Endothelial cell of umbilical vein (primary cell): ENCODE measurements at regions not wholly inside any gene's neighbourhood (a gene's known extent, or its start where the extent isn't known, plus 50 kb on each side); places are given as distances from the start of the nearest gene placed in this dataset.

ENCODE experiments used
- BruUV-seq: library from RNA; stranded (reverse); fragments of 400-500 nt; replicated peaks from 2 replicates; lab custom pipeline; 2021; lab: Mats Ljungman, UMichigan
- CTCF ChIA-PET: fragments of 300-600, 350-600 bp; sonication (Branson Sonifier 250); formaldehyde crosslinking; loops from one replicate; lab custom pipeline; 2021; ENCODE audit warnings: antibody characterized with exemption, inconsistent platforms; lab: Charles Lee
- POLR2A ChIA-PET: fragments of 300-600, 350-600 bp; sonication (Branson Sonifier 250); formaldehyde crosslinking; loops from one replicate; lab custom pipeline; 2021; ENCODE audit warnings: antibody characterized with exemption, inconsistent platforms; lab: Charles Lee
- DNase-seq: peaks from one replicate; pipeline ENCODE4 v3.0.0-alpha.2; 2011; ENCODE audit warnings: low read depth, low spot score
- FAIRE-seq: peaks from 2 replicates; lab custom pipeline; 2011; peaks lifted over from hg19 to GRCh38; lab: Jason Lieb, UNC
- H2AFZ ChIP-seq: 2 replicates; pipeline ENCODE4 v1.6.0; 2012; ENCODE audit warnings: low read depth, low read length, control low read depth, inconsistent platforms
- H3K27ac ChIP-seq: 2 replicates; pipeline ENCODE4 v1.5.1; 2011; ENCODE audit warnings: low read depth, mild to moderate bottlenecking, control low read depth, low read length, moderate library complexity; ENCODE audit not compliant: insufficient read depth
- H3K27me3 ChIP-seq, 2 experiments: 2 replicates each; pipeline versions ENCODE4 v1.6.0 to v1.6.1; 2011; ENCODE audit warnings: low read length in 2 of 2, mixed read lengths in 1 of 2; ENCODE audit not compliant: control insufficient read depth in 2 of 2, insufficient read depth in 2 of 2
- H3K36me3 ChIP-seq, 2 experiments: 2 replicates in 1 of 2; 3 replicates in 1 of 2; pipeline ENCODE4 v1.5.1; 2011; ENCODE audit warnings: low read length in 2 of 2, mild to moderate bottlenecking in 1 of 2, moderate library complexity in 1 of 2; ENCODE audit not compliant: control insufficient read depth in 2 of 2, insufficient read depth in 2 of 2; ENCODE audit errors: extremely low read depth in 1 of 2
- H3K4me1 ChIP-seq: 3 replicates; pipeline ENCODE4 v1.5.1; 2011; ENCODE audit warnings: mild to moderate bottlenecking, low read length; ENCODE audit not compliant: control insufficient read depth, insufficient read depth; ENCODE audit errors: extremely low read depth
- H3K4me2 ChIP-seq: 2 replicates; pipeline ENCODE4 v1.6.1; 2011; ENCODE audit warnings: low read length, control low read depth, mixed read lengths; ENCODE audit not compliant: insufficient read depth
- H3K4me3 ChIP-seq, 3 experiments: fragments of 200-600 bp in 1 of 3; sonication (generic), shearing (Covaris generic) in 1 of 3; replicated peaks in 1 of 3; 2 replicates each; pipeline ENCODE4 v1.5.1; 2011 to 2016; ENCODE audit warnings: control low read depth in 3 of 3, low read length in 3 of 3, mild to moderate bottlenecking in 2 of 3, inconsistent platforms in 1 of 3, low read depth in 1 of 3, moderate library complexity in 1 of 3; ENCODE audit not compliant: insufficient read depth in 1 of 3
- H3K79me2 ChIP-seq: 2 replicates; pipeline ENCODE4 v1.6.0; 2012; ENCODE audit warnings: low read length, inconsistent platforms; ENCODE audit not compliant: control insufficient read depth, insufficient read depth
- H3K9ac ChIP-seq: replicated peaks from 2 replicates; pipeline ENCODE3; 2011; ENCODE audit warnings: low read length, control low read depth; ENCODE audit not compliant: insufficient read depth; ENCODE audit errors: extremely low read depth
- H3K9me1 ChIP-seq: replicated peaks from 3 replicates; pipeline ENCODE4 v1.6.0; 2011; ENCODE audit warnings: mild to moderate bottlenecking, low read length; ENCODE audit not compliant: control insufficient read depth, insufficient read depth; ENCODE audit errors: extremely low read depth
- H3K9me3 ChIP-seq: replicated peaks from 2 replicates; pipeline ENCODE4 v1.5.1; 2012; ENCODE audit warnings: low read length, inconsistent platforms; ENCODE audit not compliant: control insufficient read depth, insufficient read depth
- H4K20me1 ChIP-seq: replicated peaks from 2 replicates; pipeline ENCODE3; 2011; ENCODE audit warnings: mild to moderate bottlenecking, low read length; ENCODE audit not compliant: control insufficient read depth, insufficient read depth; ENCODE audit errors: extremely low read depth
- EZH2 ChIP-seq: IDR thresholded peaks from 2 replicates; pipeline ENCODE4 v1.6.1; 2012; ENCODE audit warnings: borderline replicate concordance, low read depth, mild to moderate bottlenecking, moderate library complexity, low read length, inconsistent platforms; ENCODE audit not compliant: severe bottlenecking
- FOS ChIP-seq: IDR thresholded peaks from 2 replicates; pipeline ENCODE4 v1.6.1; 2011; ENCODE audit warnings: mild to moderate bottlenecking, low read length, moderate library complexity, borderline replicate concordance; ENCODE audit not compliant: insufficient read depth
- GATA2 ChIP-seq: IDR thresholded peaks from 2 replicates; pipeline ENCODE4 v1.7.0; 2011; ENCODE audit warnings: low read depth, mild to moderate bottlenecking, moderate library complexity, mixed read lengths, low read length; ENCODE audit not compliant: insufficient read length, insufficient read depth
- JUN ChIP-seq: IDR thresholded peaks from 2 replicates; pipeline ENCODE4 v1.6.1; 2011; ENCODE audit warnings: borderline replicate concordance, low read depth; ENCODE audit not compliant: insufficient read length, insufficient read depth
- MYC ChIP-seq: IDR thresholded peaks from one replicate; pipeline ENCODE4 v1.6.1; 2011; ENCODE audit warnings: mild to moderate bottlenecking, low read depth, low read length
- POLR2A ChIP-seq: IDR thresholded peaks from 2 replicates; pipeline ENCODE4 v1.6.1; 2012; ENCODE audit warnings: low read depth, mild to moderate bottlenecking, control low read depth, low read length
- POLR2AphosphoS5 ChIP-seq: IDR thresholded peaks from 2 replicates; pipeline ENCODE4 v1.6.1; 2012; ENCODE audit warnings: low read depth, mild to moderate bottlenecking, control low read depth, low read length, moderate library complexity; ENCODE audit not compliant: insufficient read depth
- dilution Hi-C: fragments of 300-500 bp; cut with MboI; formaldehyde crosslinking; loops from one replicate; pipeline ENCODE4 v1.15.0; 2019; ENCODE audit warnings: low sequenced_read_pairs; ENCODE audit not compliant: extremely low pct_ligation_motif_present
- intact Hi-C: fragments of 100-400 bp; cut with micrococcal nuclease; formaldehyde crosslinking; loops from one replicate; pipeline ENCODE4 v1.10.0; 2022
- TF ChIP-seq, protein P1 (sequence below), 2 donors: IDR thresholded peaks; 1 replicate in 1 of 2; 2 replicates in 1 of 2; pipeline ENCODE4 v1.5.1; 2011; ENCODE audit warnings: low read length in 2 of 2, mild to moderate bottlenecking in 2 of 2, moderate library complexity in 2 of 2, control low read depth in 1 of 2, inconsistent platforms in 1 of 2, low read depth in 1 of 2; ENCODE audit not compliant: insufficient read depth in 1 of 2; ENCODE audit errors: extremely low read depth in 1 of 2
- TF ChIP-seq, protein P2 (sequence below): IDR thresholded peaks from 2 replicates; pipeline ENCODE4 v1.6.1; 2011; ENCODE audit not compliant: insufficient read depth, insufficient read length

DNA sequence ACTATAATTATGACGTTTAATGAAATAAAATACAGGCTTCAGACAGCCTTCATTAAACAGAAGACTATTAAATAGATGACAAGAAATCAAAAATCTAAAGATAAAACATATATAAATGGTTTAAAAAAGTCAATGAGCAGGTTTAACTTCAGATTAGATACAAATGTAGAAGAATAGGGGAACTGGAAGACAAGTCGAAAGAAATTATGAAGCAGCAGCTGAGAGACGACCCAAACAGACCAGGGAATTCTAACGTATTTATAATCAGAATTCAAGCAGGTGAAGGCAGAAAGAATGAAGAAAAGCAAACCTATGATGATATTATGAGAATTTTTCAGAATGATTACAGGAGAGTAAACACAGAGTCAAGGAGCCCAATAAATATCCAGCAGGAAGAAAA, 235.1 kb upstream of the XYLT1 start:
- H3K4me2 ChIP-seq, result no peak overlapping the region
- dilution Hi-C loops (no loop called here), intact Hi-C loops (no loop called here)
- no peaks in the 10 kb centered on the region for H3K79me2 ChIP-seq
- H4K20me1 ChIP-seq, result no peaks in the 10 kb centered on the region
- no peaks in the 10 kb centered on the region for H3K9me1 ChIP-seq
- DNase-seq, result no peak
- ChIA-PET POLR2A (no interaction called here), CTCF (no interaction called here)
- no TSS peak for BruUV-seq
- no peaks in the 10 kb centered on the region for H3K36me3 ChIP-seq
- no peaks in the 10 kb centered on the region for H3K27me3 ChIP-seq
- no peak overlapping the region for H2AFZ ChIP-seq
- no peak for FAIRE-seq
- no peak for TF ChIP-seq POLR2AphosphoS5
- TF ChIP-seq GATA2, result no peak
- TF ChIP-seq, protein P1, sequence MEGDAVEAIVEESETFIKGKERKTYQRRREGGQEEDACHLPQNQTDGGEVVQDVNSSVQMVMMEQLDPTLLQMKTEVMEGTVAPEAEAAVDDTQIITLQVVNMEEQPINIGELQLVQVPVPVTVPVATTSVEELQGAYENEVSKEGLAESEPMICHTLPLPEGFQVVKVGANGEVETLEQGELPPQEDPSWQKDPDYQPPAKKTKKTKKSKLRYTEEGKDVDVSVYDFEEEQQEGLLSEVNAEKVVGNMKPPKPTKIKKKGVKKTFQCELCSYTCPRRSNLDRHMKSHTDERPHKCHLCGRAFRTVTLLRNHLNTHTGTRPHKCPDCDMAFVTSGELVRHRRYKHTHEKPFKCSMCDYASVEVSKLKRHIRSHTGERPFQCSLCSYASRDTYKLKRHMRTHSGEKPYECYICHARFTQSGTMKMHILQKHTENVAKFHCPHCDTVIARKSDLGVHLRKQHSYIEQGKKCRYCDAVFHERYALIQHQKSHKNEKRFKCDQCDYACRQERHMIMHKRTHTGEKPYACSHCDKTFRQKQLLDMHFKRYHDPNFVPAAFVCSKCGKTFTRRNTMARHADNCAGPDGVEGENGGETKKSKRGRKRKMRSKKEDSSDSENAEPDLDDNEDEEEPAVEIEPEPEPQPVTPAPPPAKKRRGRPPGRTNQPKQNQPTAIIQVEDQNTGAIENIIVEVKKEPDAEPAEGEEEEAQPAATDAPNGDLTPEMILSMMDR (IDR thresholded peaks at IDR 0.05; ENCODE audit: extremely low read depth in 1 of 2, insufficient read depth in 1 of 2, low read depth in 1 of 2, low read length in 2 of 2), result no peak
- no peak for TF ChIP-seq EZH2
- TF ChIP-seq POLR2A, result no peak
- TF ChIP-seq, protein P2, sequence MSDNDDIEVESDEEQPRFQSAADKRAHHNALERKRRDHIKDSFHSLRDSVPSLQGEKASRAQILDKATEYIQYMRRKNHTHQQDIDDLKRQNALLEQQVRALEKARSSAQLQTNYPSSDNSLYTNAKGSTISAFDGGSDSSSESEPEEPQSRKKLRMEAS, result no peak
- no peak for TF ChIP-seq JUN
- no peak for TF ChIP-seq MYC
- no peak for TF ChIP-seq FOS
- H3K9ac ChIP-seq, result no peak overlapping the region
- no peak overlapping the region for H3K4me3 ChIP-seq
- no peaks in the 10 kb centered on the region for H3K9me3 ChIP-seq
- no peaks in the 10 kb centered on the region for H3K4me1 ChIP-seq
- no peak overlapping the region for H3K27ac ChIP-seq
